Left ventricle myocardium inferior (tissue), 1 donor: ENCODE measurements at regions not wholly inside any gene's neighbourhood (a gene's known extent, or its start where the extent isn't known, plus 50 kb on each side); places are given as distances from the start of the nearest gene placed in this dataset.

Experiments
- DNase-seq: peaks from one replicate; pipeline ENCODE4 v3.0.0-alpha.2; 2020
- H3K27ac ChIP-seq: fragments of 200-600 bp; replicated peaks from 2 replicates; pipeline ENCODE4 v1.8.0; 2021
- H3K27me3 ChIP-seq: fragments of 200-600 bp; 2 replicates; pipeline ENCODE4 v1.8.0; 2021; ENCODE audit warnings: low read depth
- H3K36me3 ChIP-seq: fragments of 200-600 bp; 2 replicates; pipeline ENCODE4 v1.8.0; 2021
- H3K4me1 ChIP-seq: fragments of 200-600 bp; 2 replicates; pipeline ENCODE4 v1.8.0; 2021
- H3K4me3 ChIP-seq: fragments of 200-600 bp; 2 replicates; pipeline ENCODE4 v1.8.0; 2021; ENCODE audit warnings: mild to moderate bottlenecking, moderate library complexity
- H3K9me3 ChIP-seq: fragments of 200-600 bp; replicated peaks from 2 replicates; pipeline ENCODE4 v1.8.0; 2021
- intact Hi-C: fragments of 100-400 bp; cut with micrococcal nuclease; formaldehyde crosslinking; loops from one replicate; pipeline ENCODE4 v1.11.0; 2022
- TF ChIP-seq, protein P1 (sequence below): fragments of 200-600 bp; IDR thresholded peaks from 2 replicates; pipeline ENCODE4 v1.8.0; 2021; ENCODE audit warnings: antibody characterized with exemption, mild to moderate bottlenecking, borderline replicate concordance
- donor health status: DM: no; HTN: yes; CAD: no; lungs with severe emphysema.

DNA sequence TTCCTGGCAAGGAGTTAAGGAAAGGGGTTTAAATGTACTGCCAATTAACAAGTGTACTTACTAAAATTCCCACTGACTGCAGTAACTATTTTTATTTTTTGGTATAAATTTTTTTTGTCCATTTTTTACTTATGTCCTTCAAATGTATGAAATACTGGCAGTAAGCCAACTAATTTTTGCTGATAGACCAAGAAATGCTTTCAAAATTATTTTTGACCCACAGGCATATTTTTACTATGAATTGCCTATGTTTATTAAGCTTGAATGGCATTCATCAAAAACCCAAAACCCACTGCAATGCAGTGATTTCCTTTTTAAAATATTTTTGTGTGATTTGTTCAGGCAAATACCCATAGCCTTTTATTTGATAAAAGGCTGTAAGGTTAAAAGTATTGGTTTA is 560.1 kb downstream of the UTRN start:
- H3K27me3 ChIP-seq, result no peaks in the 10 kb centered on the region
- intact Hi-C loops, result no loop called here

GRCh38 chr6:144847916-144848315 is 562.8 kb downstream of the UTRN start:
- no peaks in the 10 kb centered on the region for H3K9me3 ChIP-seq
- no peak overlapping the region for H3K27ac ChIP-seq
- no peak for DNase-seq
- H3K4me1 ChIP-seq, result no peaks in the 10 kb centered on the region
- intact Hi-C loops, result no loop called here
- H3K4me3 ChIP-seq, result no peak overlapping the region
- H3K36me3 ChIP-seq, result peaks cover 59% of the 10 kb centered on the region
- TF ChIP-seq, protein P1, sequence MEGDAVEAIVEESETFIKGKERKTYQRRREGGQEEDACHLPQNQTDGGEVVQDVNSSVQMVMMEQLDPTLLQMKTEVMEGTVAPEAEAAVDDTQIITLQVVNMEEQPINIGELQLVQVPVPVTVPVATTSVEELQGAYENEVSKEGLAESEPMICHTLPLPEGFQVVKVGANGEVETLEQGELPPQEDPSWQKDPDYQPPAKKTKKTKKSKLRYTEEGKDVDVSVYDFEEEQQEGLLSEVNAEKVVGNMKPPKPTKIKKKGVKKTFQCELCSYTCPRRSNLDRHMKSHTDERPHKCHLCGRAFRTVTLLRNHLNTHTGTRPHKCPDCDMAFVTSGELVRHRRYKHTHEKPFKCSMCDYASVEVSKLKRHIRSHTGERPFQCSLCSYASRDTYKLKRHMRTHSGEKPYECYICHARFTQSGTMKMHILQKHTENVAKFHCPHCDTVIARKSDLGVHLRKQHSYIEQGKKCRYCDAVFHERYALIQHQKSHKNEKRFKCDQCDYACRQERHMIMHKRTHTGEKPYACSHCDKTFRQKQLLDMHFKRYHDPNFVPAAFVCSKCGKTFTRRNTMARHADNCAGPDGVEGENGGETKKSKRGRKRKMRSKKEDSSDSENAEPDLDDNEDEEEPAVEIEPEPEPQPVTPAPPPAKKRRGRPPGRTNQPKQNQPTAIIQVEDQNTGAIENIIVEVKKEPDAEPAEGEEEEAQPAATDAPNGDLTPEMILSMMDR, result no peak
- no peaks in the 10 kb centered on the region for H3K27me3 ChIP-seq

More for the DNA sequence above, 560.1 kb downstream of the UTRN start:
- TF ChIP-seq, protein P1, result no peak
- DNase-seq, result no peak
- Histone ChIP-seq H3K4me1 (no peaks in the 10 kb centered on the region), H3K27ac (no peak overlapping the region), H3K4me3 (no peak overlapping the region), H3K36me3 (peaks cover 64% of the 10 kb centered on the region), H3K9me3 (no peaks in the 10 kb centered on the region)

GRCh38 chr6:144849920-144850319 is 564.8 kb downstream of the UTRN start:
- DNase-seq, result no peak
- Histone ChIP-seq H3K27me3 (no peaks in the 10 kb centered on the region), H3K4me3 (no peak overlapping the region), H3K9me3 (no peaks in the 10 kb centered on the region), H3K4me1 (no peaks in the 10 kb centered on the region), H3K27ac (no peak overlapping the region), H3K36me3 (peaks cover 45% of the 10 kb centered on the region)
- intact Hi-C loops, result no loop called here
- TF ChIP-seq, protein P1, result no peak

- Histone ChIP-seq H3K9me3 (no peaks in the 10 kb centered on the region), H3K27me3 (no peaks in the 10 kb centered on the region), H3K4me1 (peaks cover 3% of the 10 kb centered on the region), H3K36me3 (peaks cover 30% of the 10 kb centered on the region), H3K4me3 (no peak overlapping the region), H3K27ac (no peak overlapping the region)
- intact Hi-C loops, result no loop called here
- TF ChIP-seq, protein P1, result no peak
- no peak for DNase-seq
Observed at GRCh38 chr6:144853603-144854002, 568.5 kb downstream of the UTRN start.

DNA sequence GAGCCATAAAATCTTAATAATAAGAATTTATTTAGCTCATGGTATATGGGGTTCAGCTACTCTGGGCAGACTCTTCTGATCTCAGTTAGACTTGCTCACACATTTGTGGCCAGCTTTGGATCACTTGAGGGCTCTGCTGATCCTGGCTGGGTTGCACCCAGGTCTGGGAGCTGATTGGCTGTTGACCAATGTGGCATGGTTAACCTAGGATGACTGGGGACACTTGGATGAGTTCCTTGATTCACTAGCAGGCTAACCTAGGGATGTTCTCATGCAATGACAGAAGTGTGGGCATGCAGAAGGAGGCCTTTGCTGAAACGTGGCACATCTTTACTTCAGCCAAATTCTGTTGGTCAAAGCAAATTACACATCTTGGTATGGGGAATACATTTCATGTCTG is 569.5 kb downstream of the UTRN start:
- DNase-seq, result no peak
- Histone ChIP-seq H3K9me3 (no peaks in the 10 kb centered on the region), H3K4me3 (no peak overlapping the region), H3K36me3 (peaks cover 26% of the 10 kb centered on the region), H3K4me1 (peaks cover 3% of the 10 kb centered on the region), H3K27ac (no peak overlapping the region), H3K27me3 (no peaks in the 10 kb centered on the region)
- TF ChIP-seq, protein P1, result no peak
- intact Hi-C loops, result no loop called here

DNA sequence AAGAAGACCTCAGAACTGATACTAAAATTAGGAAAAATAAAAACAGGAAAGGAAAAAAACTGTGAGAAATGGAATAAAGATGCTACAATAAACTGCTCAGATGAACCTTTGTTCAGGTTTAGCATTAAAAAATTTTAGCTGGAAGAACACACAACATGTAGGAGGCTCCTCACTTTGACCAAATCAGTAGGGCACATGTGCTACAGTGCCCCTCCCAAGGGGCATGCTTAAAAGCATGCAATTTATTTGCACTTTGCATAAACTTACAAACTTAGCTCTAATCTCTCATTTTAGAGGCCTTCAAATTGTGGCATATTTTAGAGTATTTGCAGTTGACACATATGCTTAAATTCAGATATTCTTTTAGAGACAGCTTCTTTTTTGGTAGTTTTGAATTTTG is 570.2 kb downstream of the UTRN start:
- DNase-seq, result no peak
- Histone ChIP-seq H3K9me3 (no peaks in the 10 kb centered on the region), H3K27me3 (no peaks in the 10 kb centered on the region), H3K4me1 (peaks cover 3% of the 10 kb centered on the region), H3K27ac (no peak overlapping the region), H3K4me3 (no peak overlapping the region), H3K36me3 (peaks cover 19% of the 10 kb centered on the region)
- intact Hi-C loops, result no loop called here
- TF ChIP-seq, protein P1, result no peak
